OCI-LY7 (cell line): ENCODE measurements at regions not wholly inside any gene's neighbourhood (a gene's known extent, or its start where the extent isn't known, plus 50 kb on each side); places are given as distances from the start of the nearest gene placed in this dataset.

ENCODE experiments used
- BruUV-seq: library from RNA; stranded (reverse); fragments of 400-500 nt; replicated peaks from 2 replicates; lab custom pipeline; 2021; lab: Mats Ljungman, UMichigan
- CTCF ChIA-PET: fragments of 300-600 bp; sonication (Branson Sonifier 250); formaldehyde crosslinking; loops from one replicate; lab custom pipeline; 2022; ENCODE audit warnings: antibody characterized with exemption; ENCODE audit not compliant: unreplicated experiment; lab: Charles Lee
- POLR2A ChIA-PET: fragments of 300-600 bp; sonication (Branson Sonifier 250); formaldehyde crosslinking; loops from one replicate; lab custom pipeline; 2022; ENCODE audit warnings: antibody characterized with exemption; lab: Charles Lee
- DNase-seq: peaks from one replicate; pipeline ENCODE4 v3.0.0-alpha.2; 2015; ENCODE audit warnings: low spot score
- H2AFZ ChIP-seq: fragments of 200-600 bp; sonication (generic), shearing (Covaris generic); 2 replicates; pipeline ENCODE4 v1.6.1; 2014; ENCODE audit warnings: mild to moderate bottlenecking, antibody characterized with exemption, low read length, moderate library complexity
- H3K27ac ChIP-seq: fragments of 200-600 bp; sonication (generic); 2 replicates; pipeline ENCODE4 v1.5.1; 2014; ENCODE audit warnings: mixed run types, low read depth, mild to moderate bottlenecking, moderate library complexity, low read length, inconsistent platforms; ENCODE audit not compliant: poor library complexity, severe bottlenecking
- H3K36me3 ChIP-seq: fragments of 200-600 bp; sonication (generic); 2 replicates; pipeline ENCODE4 v1.6.1; 2014; ENCODE audit warnings: mild to moderate bottlenecking, antibody characterized with exemption, low read length, moderate library complexity, mixed read lengths; ENCODE audit not compliant: insufficient read depth
- H3K4me1 ChIP-seq: fragments of 200-600 bp; sonication (generic); 2 replicates; pipeline ENCODE4 v1.5.1; 2014; ENCODE audit warnings: mild to moderate bottlenecking, low read length; ENCODE audit not compliant: insufficient read depth, poor library complexity, severe bottlenecking
- H3K4me2 ChIP-seq: fragments of 200-600 bp; sonication (generic); 2 replicates; pipeline ENCODE4 v1.6.1; 2014; ENCODE audit warnings: mild to moderate bottlenecking, low read length
- H3K4me3 ChIP-seq: fragments of 200-600 bp; sonication (generic); 2 replicates; pipeline ENCODE4 v1.5.1; 2014; ENCODE audit warnings: mild to moderate bottlenecking, low read depth, low read length; ENCODE audit not compliant: poor library complexity, severe bottlenecking
- H3K79me2 ChIP-seq: fragments of 200-600 bp; sonication (generic); 2 replicates; pipeline ENCODE4 v1.6.1; 2016; ENCODE audit warnings: low read depth, mild to moderate bottlenecking, low read length, moderate library complexity, mixed read lengths; ENCODE audit not compliant: insufficient read depth
- H3K9me2 ChIP-seq: fragments of 200-600 bp; sonication (generic); 2 replicates; pipeline ENCODE4 v1.6.1; 2016; ENCODE audit warnings: mild to moderate bottlenecking, low read length, mixed read lengths; ENCODE audit not compliant: insufficient read depth
- H3K9me3 ChIP-seq: fragments of 200-600 bp; sonication (generic); 2 replicates; pipeline ENCODE4 v1.6.1; 2014; ENCODE audit warnings: mild to moderate bottlenecking, mixed run types, low read length, mixed read lengths
- H4K20me1 ChIP-seq: fragments of 200-600 bp; sonication (generic); 2 replicates; pipeline ENCODE4 v1.6.1; 2014; ENCODE audit warnings: mild to moderate bottlenecking, antibody characterized with exemption, low read length, moderate library complexity, mixed read lengths; ENCODE audit not compliant: insufficient read depth
- EZH2phosphoT487 ChIP-seq: fragments of 200-600 bp; sonication (generic); IDR thresholded peaks from 2 replicates; pipeline ENCODE4 v1.6.1; 2018; ENCODE audit warnings: low read depth, borderline replicate concordance, mild to moderate bottlenecking, mixed run types, antibody characterized with exemption, low read length, moderate library complexity, mixed read lengths
- intact Hi-C: fragments of 100-400 bp; cut with micrococcal nuclease; formaldehyde crosslinking; loops from one replicate; pipeline ENCODE4 v1.10.0; 2022; ENCODE audit not compliant: unreplicated experiment
- TF ChIP-seq, protein P1 (sequence below): fragments of 200-600 bp; sonication (generic); conservative IDR thresholded peaks from 2 replicates; pipeline ENCODE4 v1.5.1; 2014; ENCODE audit warnings: mild to moderate bottlenecking, antibody characterized with exemption, low read length, moderate library complexity, mixed read lengths

GRCh38 chr5:135240283-135240633 is 158.8 kb downstream of the MACROH2A1 start:
- intact Hi-C loops = no loop called here
- Histone ChIP-seq H3K4me3 (no peak overlapping the region), H3K9me3 (no peaks in the 10 kb centered on the region), H3K27ac (no peak overlapping the region), H2AFZ (no peak overlapping the region), H3K4me1 (no peaks in the 10 kb centered on the region), H3K9me2 (no peaks in the 10 kb centered on the region), H4K20me1 (no peaks in the 10 kb centered on the region), H3K79me2 (no peaks in the 10 kb centered on the region), H3K36me3 (no peaks in the 10 kb centered on the region), H3K4me2 (no peak overlapping the region)
- no peak for DNase-seq
- BruUV-seq = no TSS peak
- POLR2A ChIA-PET = no interaction called here
- CTCF ChIA-PET = no interaction called here
- TF ChIP-seq, protein P1, sequence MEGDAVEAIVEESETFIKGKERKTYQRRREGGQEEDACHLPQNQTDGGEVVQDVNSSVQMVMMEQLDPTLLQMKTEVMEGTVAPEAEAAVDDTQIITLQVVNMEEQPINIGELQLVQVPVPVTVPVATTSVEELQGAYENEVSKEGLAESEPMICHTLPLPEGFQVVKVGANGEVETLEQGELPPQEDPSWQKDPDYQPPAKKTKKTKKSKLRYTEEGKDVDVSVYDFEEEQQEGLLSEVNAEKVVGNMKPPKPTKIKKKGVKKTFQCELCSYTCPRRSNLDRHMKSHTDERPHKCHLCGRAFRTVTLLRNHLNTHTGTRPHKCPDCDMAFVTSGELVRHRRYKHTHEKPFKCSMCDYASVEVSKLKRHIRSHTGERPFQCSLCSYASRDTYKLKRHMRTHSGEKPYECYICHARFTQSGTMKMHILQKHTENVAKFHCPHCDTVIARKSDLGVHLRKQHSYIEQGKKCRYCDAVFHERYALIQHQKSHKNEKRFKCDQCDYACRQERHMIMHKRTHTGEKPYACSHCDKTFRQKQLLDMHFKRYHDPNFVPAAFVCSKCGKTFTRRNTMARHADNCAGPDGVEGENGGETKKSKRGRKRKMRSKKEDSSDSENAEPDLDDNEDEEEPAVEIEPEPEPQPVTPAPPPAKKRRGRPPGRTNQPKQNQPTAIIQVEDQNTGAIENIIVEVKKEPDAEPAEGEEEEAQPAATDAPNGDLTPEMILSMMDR = no peak
- no peak for TF ChIP-seq EZH2phosphoT487

- TF ChIP-seq, protein P1 = no peak
- TF ChIP-seq EZH2phosphoT487 = no peak
- no peak overlapping the region for H3K4me2 ChIP-seq
- ChIA-PET CTCF (no interaction called here), POLR2A (no interaction called here)
- no peaks in the 10 kb centered on the region for H3K9me3 ChIP-seq
- H3K9me2 ChIP-seq = no peaks in the 10 kb centered on the region
- H3K4me1 ChIP-seq = no peaks in the 10 kb centered on the region
- no peak overlapping the region for H3K27ac ChIP-seq
- H3K36me3 ChIP-seq = no peaks in the 10 kb centered on the region
- no TSS peak for BruUV-seq
- H3K4me3 ChIP-seq = no peak overlapping the region
- H4K20me1 ChIP-seq = no peaks in the 10 kb centered on the region
- intact Hi-C loops = no loop called here
- H2AFZ ChIP-seq = no peak overlapping the region
- H3K79me2 ChIP-seq = no peaks in the 10 kb centered on the region
- DNase-seq = no peak
Observed at GRCh38 chr5:135239453-135240282, 159.4 kb downstream of the MACROH2A1 start.
